AG04450 (cell line): ENCODE measurements at regions not wholly inside any gene's neighbourhood (a gene's known extent, or its start where the extent isn't known, plus 50 kb on each side); places are given as distances from the start of the nearest gene placed in this dataset.

Experiments
- CTCF ChIA-PET: fragments of 300-600, 350-600 bp; formaldehyde crosslinking; extraction: SDS; loops from one replicate; lab custom pipeline; 2022; ENCODE audit warnings: antibody characterized with exemption, inconsistent platforms; lab: Charles Lee
- POLR2A ChIA-PET: fragments of 350-600 bp; formaldehyde crosslinking; extraction: SDS; loops from one replicate; lab custom pipeline; 2021; ENCODE audit warnings: antibody characterized with exemption, inconsistent platforms; lab: Yijun Ruan, JAX
- DNase-seq: peaks from one replicate; pipeline ENCODE4 v3.0.0-alpha.2; 2011; ENCODE audit warnings: low read depth, low spot score
- H3K27ac ChIP-seq: one replicate; pipeline ENCODE4 v1.5.1; 2012; ENCODE audit warnings: low read depth, low read length, control low read depth
- H3K27me3 ChIP-seq: one replicate; pipeline ENCODE4 v1.6.0; 2012; ENCODE audit warnings: low read length; ENCODE audit not compliant: control insufficient read depth, insufficient read depth
- H3K4me3 ChIP-seq: 2 replicates; pipeline ENCODE4 v1.5.1; 2011; ENCODE audit warnings: mild to moderate bottlenecking, low read depth, low read length, control low read depth
- H3K9me3 ChIP-seq: 2 replicates; pipeline ENCODE4 v1.5.1; 2012; ENCODE audit warnings: low read length; ENCODE audit not compliant: control insufficient read depth, insufficient read depth
- TF ChIP-seq, protein P1 (sequence below): IDR thresholded peaks from 2 replicates; pipeline ENCODE4 v1.5.1; 2011; ENCODE audit warnings: low read depth, low read length, control low read depth, inconsistent platforms

DNA sequence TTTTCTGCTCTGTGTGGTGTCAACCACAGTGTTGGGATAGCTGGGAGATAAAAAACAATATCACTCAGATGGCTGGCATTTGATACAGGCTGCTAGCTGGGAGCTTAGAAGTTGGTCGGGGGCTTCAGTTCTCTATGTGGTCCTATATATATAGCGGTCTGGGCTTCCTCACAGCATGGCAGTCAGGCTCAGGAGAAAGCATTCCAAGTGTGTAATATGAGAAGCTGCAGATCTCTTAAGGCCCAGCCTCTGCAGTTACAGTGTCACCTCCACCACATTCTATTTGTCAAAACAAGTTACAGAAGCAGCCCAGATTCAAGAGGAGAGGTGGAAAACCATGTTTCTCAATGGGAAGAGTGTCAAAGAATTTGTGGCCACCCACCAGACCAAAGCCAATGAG, 108.1 kb upstream of the NIPBL start:
- POLR2A ChIA-PET = no interaction called here
- no peak for DNase-seq
- no peak overlapping the region for H3K4me3 ChIP-seq
- TF ChIP-seq, protein P1, sequence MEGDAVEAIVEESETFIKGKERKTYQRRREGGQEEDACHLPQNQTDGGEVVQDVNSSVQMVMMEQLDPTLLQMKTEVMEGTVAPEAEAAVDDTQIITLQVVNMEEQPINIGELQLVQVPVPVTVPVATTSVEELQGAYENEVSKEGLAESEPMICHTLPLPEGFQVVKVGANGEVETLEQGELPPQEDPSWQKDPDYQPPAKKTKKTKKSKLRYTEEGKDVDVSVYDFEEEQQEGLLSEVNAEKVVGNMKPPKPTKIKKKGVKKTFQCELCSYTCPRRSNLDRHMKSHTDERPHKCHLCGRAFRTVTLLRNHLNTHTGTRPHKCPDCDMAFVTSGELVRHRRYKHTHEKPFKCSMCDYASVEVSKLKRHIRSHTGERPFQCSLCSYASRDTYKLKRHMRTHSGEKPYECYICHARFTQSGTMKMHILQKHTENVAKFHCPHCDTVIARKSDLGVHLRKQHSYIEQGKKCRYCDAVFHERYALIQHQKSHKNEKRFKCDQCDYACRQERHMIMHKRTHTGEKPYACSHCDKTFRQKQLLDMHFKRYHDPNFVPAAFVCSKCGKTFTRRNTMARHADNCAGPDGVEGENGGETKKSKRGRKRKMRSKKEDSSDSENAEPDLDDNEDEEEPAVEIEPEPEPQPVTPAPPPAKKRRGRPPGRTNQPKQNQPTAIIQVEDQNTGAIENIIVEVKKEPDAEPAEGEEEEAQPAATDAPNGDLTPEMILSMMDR = no peak
- H3K9me3 ChIP-seq = no peaks in the 10 kb centered on the region
- no peak overlapping the region for H3K27ac ChIP-seq
- CTCF ChIA-PET = no interaction called here
- peaks cover 3% of the 10 kb centered on the region for H3K27me3 ChIP-seq

DNA sequence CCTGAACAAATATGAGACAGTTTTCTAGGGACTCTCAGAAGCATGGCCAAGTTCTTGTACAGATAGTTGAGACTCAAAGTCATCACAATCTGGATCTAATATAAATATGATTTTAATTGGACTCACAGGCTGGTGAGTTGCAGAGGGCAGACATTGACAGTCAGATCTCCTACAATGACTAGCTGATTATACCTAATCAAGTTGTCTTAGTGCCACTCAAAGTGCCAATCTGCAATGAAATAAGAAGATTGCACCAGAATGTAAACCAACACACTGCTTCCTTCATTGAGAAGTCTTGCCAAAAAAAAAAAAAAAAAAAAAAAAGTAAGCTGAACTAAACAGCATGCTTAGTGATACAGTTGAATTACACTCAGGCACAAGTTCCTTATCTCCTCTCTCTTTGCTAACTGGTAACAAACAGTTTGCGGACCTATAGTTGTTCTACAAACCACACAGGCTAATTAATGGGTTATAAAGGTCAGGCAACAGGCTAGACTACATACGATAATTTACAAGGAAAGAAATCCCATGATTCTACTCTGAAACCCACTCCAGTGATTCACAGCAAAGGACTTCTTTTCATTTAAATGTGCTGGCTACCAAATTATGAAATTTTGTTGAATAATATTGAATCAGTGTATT, 107.3 kb upstream of the NIPBL start:
- TF ChIP-seq, protein P1 = no peak
- no peak overlapping the region for H3K4me3 ChIP-seq
- ChIA-PET POLR2A (no interaction called here), CTCF (interaction anchor here (0.6 kb wide), 1 partner anchor 124 kb away, joined by 3 read pairs; no protein-coding TSS in a partner anchor)
- no peaks in the 10 kb centered on the region for H3K9me3 ChIP-seq
- no peak for DNase-seq
- H3K27ac ChIP-seq = no peak overlapping the region
- peaks cover 3% of the 10 kb centered on the region for H3K27me3 ChIP-seq

DNA sequence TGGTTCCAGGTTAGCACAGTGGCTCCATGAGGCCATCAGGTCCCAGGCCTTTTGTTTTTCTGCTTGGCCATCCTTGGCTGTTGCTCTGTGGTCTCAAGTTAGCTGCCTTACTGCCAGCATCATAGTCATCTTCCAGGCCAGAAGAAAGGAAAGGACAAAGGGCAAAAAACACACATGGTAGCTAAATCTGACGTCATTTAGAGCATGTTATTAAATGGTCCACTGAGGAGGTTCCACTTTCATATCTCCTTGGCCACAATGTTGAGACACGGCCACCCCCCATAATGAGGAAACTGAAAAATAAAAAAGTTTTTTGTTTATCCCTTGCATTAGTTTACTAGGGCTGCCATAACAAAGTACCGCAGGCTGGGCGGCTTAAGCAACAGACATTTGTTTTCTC, 106.4 kb upstream of the NIPBL start:
- no peak overlapping the region for H3K4me3 ChIP-seq
- CTCF ChIA-PET = no interaction called here
- peaks cover 3% of the 10 kb centered on the region for H3K27me3 ChIP-seq
- no peak for DNase-seq
- no peak overlapping the region for H3K27ac ChIP-seq
- POLR2A ChIA-PET = no interaction called here
- TF ChIP-seq, protein P1 = no peak
- no peaks in the 10 kb centered on the region for H3K9me3 ChIP-seq

DNA sequence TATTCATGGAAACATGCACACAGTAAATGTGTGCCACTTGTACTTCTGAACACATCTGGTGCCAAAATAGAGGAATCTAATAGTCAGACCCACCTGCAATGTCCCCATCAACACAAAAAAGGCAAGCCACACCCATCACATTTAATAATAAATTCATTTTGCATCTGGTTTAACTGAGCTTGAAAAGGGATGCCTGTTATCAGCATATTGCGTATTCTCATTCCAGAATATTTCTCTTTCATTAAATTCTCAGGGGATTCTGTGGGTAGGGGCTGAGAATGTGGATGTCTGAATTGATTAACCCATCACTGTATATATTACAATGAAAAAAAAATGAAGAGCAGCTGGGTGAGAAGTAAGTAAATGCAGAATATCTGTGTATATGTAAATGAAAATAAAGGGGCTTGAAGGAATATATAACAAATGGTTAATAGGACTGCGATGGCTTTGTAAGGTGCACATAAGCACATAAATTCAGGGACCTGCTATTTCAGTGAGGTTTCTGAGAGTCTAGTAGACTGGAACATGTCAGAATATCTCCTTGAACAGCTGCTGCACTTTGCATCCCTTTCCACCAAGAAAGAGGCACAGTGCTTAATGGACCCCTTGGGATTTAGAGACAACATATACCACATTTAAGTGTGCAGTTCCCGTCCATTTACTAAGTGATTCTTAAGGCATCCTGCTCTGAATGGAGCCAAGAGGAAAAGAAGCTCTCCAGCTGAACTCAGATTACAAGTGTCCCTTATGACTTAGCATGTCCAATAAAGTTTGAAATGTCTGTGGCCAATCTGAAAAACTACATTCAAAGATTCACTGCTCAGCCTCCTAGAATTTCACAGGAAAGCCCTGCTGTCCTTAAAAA, 104.1 kb upstream of the NIPBL start:
- DNase-seq = no peak
- H3K9me3 ChIP-seq = no peaks in the 10 kb centered on the region
- H3K27ac ChIP-seq = no peak overlapping the region
- ChIA-PET CTCF (no interaction called here), POLR2A (no interaction called here)
- H3K27me3 ChIP-seq = no peaks in the 10 kb centered on the region
- TF ChIP-seq, protein P1 = no peak
- no peak overlapping the region for H3K4me3 ChIP-seq
